HepG2 (cell line): ENCODE measurements at regions not wholly inside any gene's neighbourhood (a gene's known extent, or its start where the extent isn't known, plus 50 kb on each side); places are given as distances from the start of the nearest gene placed in this dataset.
A peak's percentile ranks its signal among the peaks of the same experiment; 100 is the strongest.
"Not testable (repeated sequence)": the region's sequence is repeated elsewhere in the genome, so short reads cannot be mapped to it uniquely, and the experiment has no call there.

Experiments used
- ATAC-seq: fragments of 200-7000 bp; cut with Tn5 transposase; 3 replicates; pipeline ENCODE4 v1.9.1; 2020; ENCODE audit warnings: mild to moderate bottlenecking, moderate library complexity
- BruUV-seq: library from RNA; stranded (reverse); fragments of 400-500 nt; replicated peaks from 2 replicates; lab custom pipeline; 2021; lab: Mats Ljungman, UMichigan
- CTCF ChIA-PET: fragments of 300-600 bp; formaldehyde crosslinking; extraction: SDS; loops from one replicate; lab custom pipeline; 2021; ENCODE audit warnings: low total read pairs, inconsistent platforms, low intra/inter-chr PET ratio; lab: Yijun Ruan, JAX
- POLR2A ChIA-PET: fragments of 350-600 bp; sonication (Branson Sonifier 250); formaldehyde crosslinking; loops from one replicate; lab custom pipeline; 2020; ENCODE audit warnings: antibody characterized with exemption, inconsistent platforms; lab: Yijun Ruan, JAX
- DNase-seq: peaks from one replicate; pipeline ENCODE4 v3.0.0-alpha.2; 2015; ENCODE audit warnings: low spot score
- FAIRE-seq: peaks from 3 replicates; lab custom pipeline; 2011; peaks lifted over from hg19 to GRCh38; lab: Jason Lieb, UNC
- H2AFZ ChIP-seq: one replicate; pipeline ENCODE4 v1.6.1; 2011; ENCODE audit warnings: low read length, inconsistent platforms
- H3K27ac ChIP-seq: fragments of 300-600 bp; 3 replicates; pipeline ENCODE4 v1.8.0; 2011; ENCODE audit warnings: mixed run types, mild to moderate bottlenecking, mixed read lengths, low read length, inconsistent platforms; ENCODE audit not compliant: insufficient read depth; ENCODE audit errors: extremely low read length
- H3K27me3 ChIP-seq, 2 experiments: fragments of 200-600 bp in 1 of 2; 2 replicates in 1 of 2; 3 replicates in 1 of 2; pipeline versions ENCODE4 v1.6.0 to v1.8.0; 2011; ENCODE audit warnings: low read length in 2 of 2, mild to moderate bottlenecking in 2 of 2, moderate library complexity in 2 of 2, inconsistent platforms in 1 of 2; ENCODE audit not compliant: insufficient read depth in 2 of 2, control insufficient read depth in 1 of 2
- H3K36me3 ChIP-seq, 2 experiments: fragments of 200-600 bp in 1 of 2; replicated peaks in 1 of 2; 2 replicates in 1 of 2; 3 replicates in 1 of 2; pipeline versions ENCODE4 v1.5.1 to v1.8.0; 2011; ENCODE audit warnings: low read length in 2 of 2, inconsistent platforms in 1 of 2; ENCODE audit not compliant: insufficient read depth in 2 of 2, control insufficient read depth in 1 of 2
- H3K4me1 ChIP-seq: 2 replicates; pipeline ENCODE4 v1.5.1; 2012; ENCODE audit warnings: low read length, inconsistent platforms; ENCODE audit not compliant: insufficient read depth
- H3K4me2 ChIP-seq: 2 replicates; pipeline ENCODE4 v1.6.0; 2011; ENCODE audit warnings: low read depth, low read length, inconsistent platforms
- H3K4me3 ChIP-seq, 3 experiments: fragments of 200-600 bp in 1 of 3; sonication (generic), shearing (Covaris generic) in 1 of 3; replicated peaks in 1 of 3; 2 replicates each; pipeline ENCODE4 v1.5.1; 2011 to 2016; ENCODE audit warnings: low read length in 3 of 3, inconsistent platforms in 2 of 3, low read depth in 2 of 3, mild to moderate bottlenecking in 2 of 3, control low read depth in 1 of 3, mixed read lengths in 1 of 3; ENCODE audit not compliant: insufficient read depth in 1 of 3
- H3K79me2 ChIP-seq: one replicate; pipeline ENCODE4 v1.6.1; 2011; ENCODE audit warnings: low read length, inconsistent platforms; ENCODE audit not compliant: insufficient read depth
- H3K9ac ChIP-seq: 2 replicates; pipeline ENCODE4 v1.6.0; 2011; ENCODE audit warnings: mild to moderate bottlenecking, low read depth, low read length, inconsistent platforms; ENCODE audit not compliant: insufficient read depth
- H3K9me3 ChIP-seq: 2 replicates; pipeline ENCODE4 v1.5.1; 2012; ENCODE audit warnings: mild to moderate bottlenecking, low read length
- H4K20me1 ChIP-seq: 2 replicates; pipeline ENCODE4 v1.6.0; 2011; ENCODE audit warnings: inconsistent platforms, mild to moderate bottlenecking, low read length, moderate library complexity; ENCODE audit not compliant: insufficient read depth
- ARID2 ChIP-seq: sonication (generic); formaldehyde crosslinking; IDR thresholded peaks from 2 replicates; pipeline ENCODE4 v1.8.1; 2022; ENCODE audit warnings: mild to moderate bottlenecking, missing genetic modification reagents, borderline replicate concordance
- HNRNPL ChIP-seq: fragments of 200-400 bp; formaldehyde crosslinking; IDR thresholded peaks from 2 replicates; pipeline ENCODE4 v1.6.1; 2017; ENCODE audit warnings: mild to moderate bottlenecking, low read depth, low read length
- RFX5 ChIP-seq: IDR thresholded peaks from 2 replicates; pipeline ENCODE4 v1.6.1; 2011; ENCODE audit warnings: low read depth, low read length, improper control_type of control experiment
- ZFP91 ChIP-seq: sonication (generic); formaldehyde crosslinking; IDR thresholded peaks from 2 replicates; pipeline ENCODE4 v1.9.0; 2022; ENCODE audit warnings: missing genetic modification reagents, mild to moderate bottlenecking, borderline replicate concordance
- ZNF646 ChIP-seq: sonication (generic); formaldehyde crosslinking; IDR thresholded peaks from 2 replicates; pipeline ENCODE4 v1.9.0; 2021; ENCODE audit warnings: mild to moderate bottlenecking, missing genetic modification reagents
- WGBS: methylation state at CpG from one replicate; pipeline ENCODE4 v1.1.6; 2017; ENCODE audit warnings: low lambda C conversion rate; 5-methylcytosine and 5-hydroxymethylcytosine counted together
- in situ Hi-C: cut with HindIII; loops from 2 replicates; pipeline ENCODE4 v1.10.0; 2017; ENCODE audit warnings: low pct_unique_long_range_greater_than_20kb; ENCODE audit not compliant: extremely low pct_ligation_motif_present
- intact Hi-C: fragments of 100-400 bp; cut with micrococcal nuclease; formaldehyde crosslinking; loops from one replicate; pipeline ENCODE4 v1.10.0; 2022; ENCODE audit not compliant: unreplicated experiment
- TF ChIP-seq, protein P1 (sequence below): sonication (generic); formaldehyde crosslinking; IDR thresholded peaks from 2 replicates; pipeline ENCODE4 v1.8.1; 2023; ENCODE audit warnings: mild to moderate bottlenecking, inconsistent platforms, moderate library complexity, missing genetic modification reagents, borderline replicate concordance

DNA sequence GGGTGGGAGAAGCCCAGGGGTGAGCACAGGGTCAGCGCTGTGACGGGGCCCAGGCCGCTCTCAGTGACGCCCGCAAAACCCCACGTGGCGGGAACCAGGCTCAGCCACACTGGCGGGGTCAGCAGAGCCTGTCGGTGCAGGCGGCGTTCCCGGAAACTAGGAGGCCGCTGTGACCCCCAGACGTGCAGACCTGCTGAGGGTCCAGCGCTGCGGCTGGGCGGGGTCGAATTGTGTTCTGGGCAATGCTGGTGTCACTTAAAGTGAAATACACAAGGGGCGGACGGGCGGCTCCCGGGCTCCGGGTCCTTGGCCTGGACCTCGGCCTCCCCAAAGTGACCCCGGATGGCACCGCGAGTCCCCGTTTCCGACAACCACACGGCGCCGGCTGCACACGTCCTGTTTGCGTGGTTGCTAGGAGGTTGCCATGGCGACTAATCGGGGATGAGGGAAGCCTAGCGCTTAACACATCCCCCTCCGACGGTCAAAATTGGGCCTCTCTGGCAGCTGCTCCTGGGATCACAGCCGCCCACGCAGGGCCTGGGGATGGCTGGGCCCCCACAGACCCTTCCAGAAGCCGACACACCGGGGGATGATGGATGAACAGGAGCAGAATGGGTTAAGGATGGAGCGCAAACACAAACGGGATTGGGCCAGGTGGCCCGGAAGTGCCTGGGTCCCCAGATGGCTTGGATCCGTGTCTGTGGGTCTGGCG lies 81.7 kb upstream of the PRR5 start (continued):
- TF ChIP-seq ZFP91 (peak; percentile 46; the same call in 1 of the 2 replicates), RFX5 (peak; percentile 88), ARID2 (CRISPR knock-in tag) (no peak)
- TF ChIP-seq, protein P1, sequence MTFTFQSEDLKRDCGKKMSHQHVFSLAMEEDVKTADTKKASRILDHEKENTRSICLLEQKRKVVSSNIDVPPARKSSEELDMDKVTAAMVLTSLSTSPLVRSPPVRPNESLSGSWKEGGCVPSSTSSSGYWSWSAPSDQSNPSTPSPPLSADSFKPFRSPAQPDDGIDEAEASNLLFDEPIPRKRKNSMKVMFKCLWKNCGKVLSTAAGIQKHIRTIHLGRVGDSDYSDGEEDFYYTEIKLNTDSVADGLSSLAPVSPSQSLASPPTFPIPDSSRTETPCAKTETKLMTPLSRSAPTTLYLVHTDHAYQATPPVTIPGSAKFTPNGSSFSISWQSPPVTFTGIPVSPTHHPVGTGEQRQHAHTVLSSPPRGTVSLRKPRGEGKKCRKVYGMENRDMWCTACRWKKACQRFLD (CRISPR knock-in tag), result no peak
- TF ChIP-seq, all 625 proteins: peak for 6

- DNase-seq, H2AFZ ChIP-seq, intact Hi-C loops, BruUV-seq, H3K27ac ChIP-seq, H4K20me1 ChIP-seq, H3K36me3 ChIP-seq, H3K4me1 ChIP-seq, H3K9me3 ChIP-seq, POLR2A ChIA-PET, CTCF ChIA-PET, H3K79me2 ChIP-seq, H3K9ac ChIP-seq, ATAC-seq: not testable (repeated sequence)
- 39% methylated on average over 16 of the region's 16 CpGs for WGBS
- peaks cover 5 to 13% of the 10 kb centered on the region in 2 experiments; a peak in 4 of 5 replicates for H3K27me3 ChIP-seq
- H3K4me3 ChIP-seq, result peak overlapping the region in 1 of 3 experiments; percentile 15; a peak in 1 of 6 replicates
- in situ Hi-C loops, result loop anchor here (10.0 kb wide), 1 partner anchor 265 kb away; no protein-coding TSS in a partner anchor
- 0 out of 2 replicates have a peak overlapping the region, but pooled peaks have one; percentile 22 for H3K4me2 ChIP-seq
- TF ChIP-seq HNRNPL (0 out of 2 replicates have a peak, but pooled peaks have one; percentile 26), ZNF646 (peak; percentile 95)
- FAIRE-seq, result peak; percentile 66
These were observed 82.4 kb upstream of the PRR5 start for GRCh38 chr22:44619560-44620128.
